ENCODE measurements at regions not wholly inside any gene's neighbourhood (a gene's known extent, or its start where the extent isn't known, plus 50 kb on each side); places are given as distances from the start of the nearest gene placed in this dataset.

- peaks cover 11% of the 10 kb centered on the region for H3K4me1 ChIP-seq (ENCODE audit: control insufficient read depth, insufficient read depth, low read length)
Observed at GRCh38 chr4:123783921-123784320, 387.3 kb downstream of the SPRY1 start.

GRCh38 chr4:123784626-123785025 is 388.0 kb downstream of the SPRY1 start:
- Histone ChIP-seq H3K9me3 (ENCODE audit: control insufficient read depth, low read length) (no peaks in the 10 kb centered on the region), H3K4me1 (ENCODE audit: control insufficient read depth, insufficient read depth, low read length) (peaks cover 11% of the 10 kb centered on the region), H3K9ac (ENCODE audit: low read length) (no peak overlapping the region), H3K4me3 (ENCODE audit: low read length) (no peak overlapping the region), H3K36me3 (ENCODE audit: control insufficient read depth, insufficient read depth, low read length) (no peaks in the 10 kb centered on the region), H3K27me3 (ENCODE audit: control insufficient read depth, insufficient read depth, low read length) (no peaks in the 10 kb centered on the region)

More at GRCh38 chr4:123783921-123784320, 387.3 kb downstream of the SPRY1 start:
- H3K4me3 ChIP-seq (ENCODE audit: low read length): no peak overlapping the region
- H3K36me3 ChIP-seq (ENCODE audit: control insufficient read depth, insufficient read depth, low read length): no peaks in the 10 kb centered on the region
- H3K9me3 ChIP-seq (ENCODE audit: control insufficient read depth, low read length): no peaks in the 10 kb centered on the region
- no peaks in the 10 kb centered on the region for H3K27me3 ChIP-seq (ENCODE audit: control insufficient read depth, insufficient read depth, low read length)
- H3K9ac ChIP-seq (ENCODE audit: low read length): no peak overlapping the region

- Histone ChIP-seq H3K9ac (ENCODE audit: low read length) (no peak overlapping the region), H3K36me3 (ENCODE audit: control insufficient read depth, insufficient read depth, low read length) (no peaks in the 10 kb centered on the region), H3K4me3 (ENCODE audit: low read length) (no peak overlapping the region), H3K4me1 (ENCODE audit: control insufficient read depth, insufficient read depth, low read length) (peaks cover 11% of the 10 kb centered on the region), H3K27me3 (ENCODE audit: control insufficient read depth, insufficient read depth, low read length) (no peaks in the 10 kb centered on the region), H3K9me3 (ENCODE audit: control insufficient read depth, low read length) (no peaks in the 10 kb centered on the region)
Observed at GRCh38 chr4:123785538-123785937, 388.9 kb downstream of the SPRY1 start.

- H3K4me3 ChIP-seq (ENCODE audit: low read length): no peak overlapping the region
- H3K36me3 ChIP-seq (ENCODE audit: control insufficient read depth, insufficient read depth, low read length): no peaks in the 10 kb centered on the region
- H3K9ac ChIP-seq (ENCODE audit: low read length): no peak overlapping the region
- peaks cover 11% of the 10 kb centered on the region for H3K4me1 ChIP-seq (ENCODE audit: control insufficient read depth, insufficient read depth, low read length)
- no peaks in the 10 kb centered on the region for H3K27me3 ChIP-seq (ENCODE audit: control insufficient read depth, insufficient read depth, low read length)
- H3K9me3 ChIP-seq (ENCODE audit: control insufficient read depth, low read length): no peaks in the 10 kb centered on the region
Observed at GRCh38 chr4:123786163-123786915, 389.7 kb downstream of the SPRY1 start.

- Histone ChIP-seq H3K36me3 (ENCODE audit: control insufficient read depth, insufficient read depth, low read length) (no peaks in the 10 kb centered on the region), H3K27me3 (ENCODE audit: control insufficient read depth, insufficient read depth, low read length) (no peaks in the 10 kb centered on the region), H3K4me3 (ENCODE audit: low read length) (no peak overlapping the region), H3K9ac (ENCODE audit: low read length) (no peak overlapping the region), H3K4me1 (ENCODE audit: control insufficient read depth, insufficient read depth, low read length) (peaks cover 11% of the 10 kb centered on the region), H3K9me3 (ENCODE audit: control insufficient read depth, low read length) (no peaks in the 10 kb centered on the region)
Observed at GRCh38 chr4:123786920-123787319, 390.3 kb downstream of the SPRY1 start.

GRCh38 chr4:123787512-123788080 is 391.0 kb downstream of the SPRY1 start:
- Histone ChIP-seq H3K9me3 (ENCODE audit: control insufficient read depth, low read length) (no peaks in the 10 kb centered on the region), H3K9ac (ENCODE audit: low read length) (no peak overlapping the region), H3K36me3 (ENCODE audit: control insufficient read depth, insufficient read depth, low read length) (no peaks in the 10 kb centered on the region), H3K27me3 (ENCODE audit: control insufficient read depth, insufficient read depth, low read length) (no peaks in the 10 kb centered on the region), H3K4me3 (ENCODE audit: low read length) (no peak overlapping the region), H3K4me1 (ENCODE audit: control insufficient read depth, insufficient read depth, low read length) (peaks cover 11% of the 10 kb centered on the region)

- Histone ChIP-seq H3K36me3 (ENCODE audit: control insufficient read depth, insufficient read depth, low read length) (no peaks in the 10 kb centered on the region), H3K27me3 (ENCODE audit: control insufficient read depth, insufficient read depth, low read length) (no peaks in the 10 kb centered on the region), H3K4me3 (ENCODE audit: low read length) (no peak overlapping the region), H3K9ac (ENCODE audit: low read length) (no peak overlapping the region), H3K4me1 (ENCODE audit: control insufficient read depth, insufficient read depth, low read length) (peaks cover 9% of the 10 kb centered on the region), H3K9me3 (ENCODE audit: control insufficient read depth, low read length) (no peaks in the 10 kb centered on the region)
Observed at GRCh38 chr4:123788577-123788976, 392.0 kb downstream of the SPRY1 start.

GRCh38 chr4:123790681-123791080 is 394.1 kb downstream of the SPRY1 start:
- H3K9me3 ChIP-seq (ENCODE audit: control insufficient read depth, low read length): no peaks in the 10 kb centered on the region
- no peak overlapping the region for H3K9ac ChIP-seq (ENCODE audit: low read length)
- no peaks in the 10 kb centered on the region for H3K36me3 ChIP-seq (ENCODE audit: control insufficient read depth, insufficient read depth, low read length)
- no peaks in the 10 kb centered on the region for H3K27me3 ChIP-seq (ENCODE audit: control insufficient read depth, insufficient read depth, low read length)
- peaks cover 7% of the 10 kb centered on the region for H3K4me1 ChIP-seq (ENCODE audit: control insufficient read depth, insufficient read depth, low read length)
- no peak overlapping the region for H3K4me3 ChIP-seq (ENCODE audit: low read length)

GRCh38 chr4:123802082-123802645 is 405.6 kb downstream of the SPRY1 start:
- Histone ChIP-seq H3K27me3 (ENCODE audit: control insufficient read depth, insufficient read depth, low read length) (no peaks in the 10 kb centered on the region), H3K9ac (ENCODE audit: low read length) (no peak overlapping the region), H3K4me3 (ENCODE audit: low read length) (no peak overlapping the region), H3K36me3 (ENCODE audit: control insufficient read depth, insufficient read depth, low read length) (no peaks in the 10 kb centered on the region), H3K9me3 (ENCODE audit: control insufficient read depth, low read length) (no peaks in the 10 kb centered on the region), H3K4me1 (ENCODE audit: control insufficient read depth, insufficient read depth, low read length) (peaks cover 8% of the 10 kb centered on the region)

GRCh38 chr4:123802933-123803332 is 406.3 kb downstream of the SPRY1 start:
- Histone ChIP-seq H3K4me3 (ENCODE audit: low read length) (no peak overlapping the region), H3K4me1 (ENCODE audit: control insufficient read depth, insufficient read depth, low read length) (peaks cover 8% of the 10 kb centered on the region), H3K9ac (ENCODE audit: low read length) (no peak overlapping the region), H3K9me3 (ENCODE audit: control insufficient read depth, low read length) (no peaks in the 10 kb centered on the region), H3K27me3 (ENCODE audit: control insufficient read depth, insufficient read depth, low read length) (no peaks in the 10 kb centered on the region), H3K36me3 (ENCODE audit: control insufficient read depth, insufficient read depth, low read length) (no peaks in the 10 kb centered on the region)

- H3K4me1 ChIP-seq (ENCODE audit: control insufficient read depth, insufficient read depth, low read length): peaks cover 8% of the 10 kb centered on the region
- H3K9ac ChIP-seq (ENCODE audit: low read length): no peak overlapping the region
- no peaks in the 10 kb centered on the region for H3K9me3 ChIP-seq (ENCODE audit: control insufficient read depth, low read length)
- H3K27me3 ChIP-seq (ENCODE audit: control insufficient read depth, insufficient read depth, low read length): no peaks in the 10 kb centered on the region
- no peak overlapping the region for H3K4me3 ChIP-seq (ENCODE audit: low read length)
- no peaks in the 10 kb centered on the region for H3K36me3 ChIP-seq (ENCODE audit: control insufficient read depth, insufficient read depth, low read length)
Observed at GRCh38 chr4:123804196-123804721, 407.7 kb downstream of the SPRY1 start.

GRCh38 chr4:123806056-123806455 is 409.5 kb downstream of the SPRY1 start:
- H3K9me3 ChIP-seq (ENCODE audit: control insufficient read depth, low read length): no peaks in the 10 kb centered on the region
- H3K4me1 ChIP-seq (ENCODE audit: control insufficient read depth, insufficient read depth, low read length): peaks cover 11% of the 10 kb centered on the region
- H3K4me3 ChIP-seq (ENCODE audit: low read length): no peak overlapping the region
- no peaks in the 10 kb centered on the region for H3K36me3 ChIP-seq (ENCODE audit: control insufficient read depth, insufficient read depth, low read length)
- no peaks in the 10 kb centered on the region for H3K27me3 ChIP-seq (ENCODE audit: control insufficient read depth, insufficient read depth, low read length)
- no peak overlapping the region for H3K9ac ChIP-seq (ENCODE audit: low read length)
